Activated T-helper 2 cell treated with anti-CD3 and anti-CD28 coated beads, Interferon-gamma antibody, Interleukin-2, Interleukin-4, amounts not matched to agents 10 μg/mL and 5 μg/mL and 100 μg/mL, durations not matched to agents 14 hours and 24 hours and 36 hours (primary cell): ENCODE measurements at regions not wholly inside any gene's neighbourhood (a gene's known extent, or its start where the extent isn't known, plus 50 kb on each side); places are given as distances from the start of the nearest gene placed in this dataset.

Experiments
- DNase-seq: peaks from one replicate; pipeline ENCODE4 v3.0.0; 2021; ENCODE audit warnings: low spot score
- H3K27ac Mint-ChIP-seq: one replicate; pipeline ENCODE4 v1.8.0; 2021; ENCODE audit warnings: mixed read lengths
- H3K27me3 Mint-ChIP-seq: one replicate; pipeline ENCODE4 v1.8.0; 2021; ENCODE audit warnings: low read depth, mixed read lengths
- H3K36me3 Mint-ChIP-seq: one replicate; pipeline ENCODE4 v1.8.0; 2021; ENCODE audit warnings: low read depth, mixed read lengths
- H3K4me1 Mint-ChIP-seq: one replicate; pipeline ENCODE4 v1.8.0; 2021; ENCODE audit warnings: low read depth, mixed read lengths
- H3K4me3 Mint-ChIP-seq: one replicate; pipeline ENCODE4 v1.8.0; 2021; ENCODE audit warnings: low read depth, mild to moderate bottlenecking, moderate library complexity, mixed read lengths
- H3K9me3 Mint-ChIP-seq: one replicate; pipeline ENCODE4 v1.8.0; 2021; ENCODE audit warnings: mixed read lengths
- intact Hi-C: fragments of 100-400 bp; cut with micrococcal nuclease; formaldehyde crosslinking; loops from one replicate; pipeline ENCODE4 v1.15.1; 2023

DNA sequence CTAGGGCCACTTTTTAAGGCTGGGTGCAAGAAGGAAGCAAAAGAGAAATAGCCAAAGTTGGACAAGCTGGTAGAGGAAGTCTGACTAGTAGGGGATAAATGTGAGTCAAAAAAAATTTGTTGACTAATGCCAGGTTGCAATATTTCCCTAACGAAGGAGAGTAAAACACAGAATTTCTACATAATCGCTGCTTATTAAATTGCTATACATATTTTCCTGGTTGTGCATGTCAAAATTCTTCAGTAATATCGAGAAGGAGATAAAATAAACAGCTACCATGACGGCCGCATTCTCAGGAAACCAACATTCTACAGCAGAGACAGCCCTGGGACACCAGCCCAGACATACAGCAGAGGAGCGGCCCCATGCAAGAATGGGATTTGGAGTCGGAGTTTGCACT, 148.3 kb downstream of the ESM1 start:
- Mint-ChIP-seq H3K4me1 (peaks cover 19% of the 10 kb centered on the region), H3K27ac (no peak overlapping the region), H3K9me3 (no peaks in the 10 kb centered on the region), H3K36me3 (no peaks in the 10 kb centered on the region), H3K27me3 (peaks cover 28% of the 10 kb centered on the region), H3K4me3 (no peak overlapping the region)
- intact Hi-C loops = no loop called here
- no peak for DNase-seq

DNA sequence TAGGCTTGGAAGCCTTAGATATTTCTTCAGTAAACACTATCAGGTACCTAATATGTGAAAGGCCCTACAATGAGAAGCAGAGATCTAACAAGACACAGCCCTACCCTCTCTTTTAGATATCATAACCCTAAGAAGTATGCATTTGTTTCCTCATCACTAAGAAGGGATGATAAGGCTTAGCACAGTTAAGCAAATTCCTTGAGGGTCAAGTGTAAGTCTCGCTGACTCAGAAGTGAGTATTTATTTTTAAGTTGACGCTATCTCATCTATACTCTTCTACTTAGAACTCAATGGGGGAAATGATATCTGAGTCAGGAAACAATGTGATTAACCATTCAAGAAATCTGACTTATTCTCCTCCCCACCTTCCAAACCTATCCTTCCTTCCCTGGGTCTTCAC, 149.7 kb downstream of the ESM1 start:
- H3K4me3 Mint-ChIP-seq = no peak overlapping the region
- no peak for DNase-seq
- intact Hi-C loops = no loop called here
- peaks cover 33% of the 10 kb centered on the region for H3K27me3 Mint-ChIP-seq
- no peaks in the 10 kb centered on the region for H3K36me3 Mint-ChIP-seq
- no peaks in the 10 kb centered on the region for H3K9me3 Mint-ChIP-seq
- H3K27ac Mint-ChIP-seq = no peak overlapping the region
- H3K4me1 Mint-ChIP-seq = peaks cover 19% of the 10 kb centered on the region

- no peak overlapping the region for H3K27ac Mint-ChIP-seq
- H3K4me1 Mint-ChIP-seq = peaks cover 11% of the 10 kb centered on the region
- no peak for DNase-seq
- intact Hi-C loops = no loop called here
- no peaks in the 10 kb centered on the region for H3K36me3 Mint-ChIP-seq
- H3K4me3 Mint-ChIP-seq = no peak overlapping the region
- H3K27me3 Mint-ChIP-seq = peaks cover 43% of the 10 kb centered on the region
- no peaks in the 10 kb centered on the region for H3K9me3 Mint-ChIP-seq
Measured at GRCh38 chr5:54834121-54834842, 151.1 kb downstream of the ESM1 start.

GRCh38 chr5:54833590-54833989, 151.8 kb downstream of the ESM1 start:
- DNase-seq = no peak
- H3K27me3 Mint-ChIP-seq = peaks cover 42% of the 10 kb centered on the region
- no peak overlapping the region for H3K27ac Mint-ChIP-seq

GRCh38 chr5:54832858-54833257, 152.5 kb downstream of the ESM1 start:
- intact Hi-C loops = no loop called here

More at GRCh38 chr5:54833590-54833989, 151.8 kb downstream of the ESM1 start:
- Mint-ChIP-seq H3K4me3 (no peak overlapping the region), H3K36me3 (no peaks in the 10 kb centered on the region), H3K4me1 (peaks cover 11% of the 10 kb centered on the region), H3K9me3 (no peaks in the 10 kb centered on the region)
- intact Hi-C loops = no loop called here

GRCh38 chr5:54832045-54832444, 153.3 kb downstream of the ESM1 start:
- DNase-seq = no peak
- H3K4me1 Mint-ChIP-seq = peaks cover 11% of the 10 kb centered on the region
- H3K9me3 Mint-ChIP-seq = no peaks in the 10 kb centered on the region
- H3K27ac Mint-ChIP-seq = no peak overlapping the region
- peaks cover 38% of the 10 kb centered on the region for H3K27me3 Mint-ChIP-seq
- H3K36me3 Mint-ChIP-seq = no peaks in the 10 kb centered on the region
- intact Hi-C loops = no loop called here
- H3K4me3 Mint-ChIP-seq = no peak overlapping the region

More at GRCh38 chr5:54832858-54833257, 152.5 kb downstream of the ESM1 start:
- no peak for DNase-seq
- H3K27me3 Mint-ChIP-seq = peaks cover 38% of the 10 kb centered on the region
- peaks cover 11% of the 10 kb centered on the region for H3K4me1 Mint-ChIP-seq
- no peaks in the 10 kb centered on the region for H3K36me3 Mint-ChIP-seq
- no peak overlapping the region for H3K4me3 Mint-ChIP-seq
- no peak overlapping the region for H3K27ac Mint-ChIP-seq
- H3K9me3 Mint-ChIP-seq = no peaks in the 10 kb centered on the region

DNA sequence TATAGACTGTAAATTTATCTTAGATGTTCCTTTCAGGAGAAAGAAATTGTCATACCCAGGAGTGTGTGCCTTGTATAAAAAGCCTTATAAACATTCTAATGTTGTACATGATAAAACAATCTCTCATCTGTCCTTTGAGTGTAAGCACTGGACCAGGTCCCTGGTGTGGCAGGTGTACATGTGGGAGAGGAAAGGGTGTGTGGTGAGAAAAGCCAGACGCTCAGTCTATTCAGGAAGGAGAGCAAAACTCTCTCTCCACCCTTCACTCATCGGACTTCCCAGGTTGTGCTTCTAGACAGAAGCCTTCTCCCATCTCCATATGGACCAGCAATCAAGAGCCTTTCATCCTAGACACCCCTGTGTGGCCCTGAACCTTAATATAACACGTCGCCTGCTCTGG, 154.2 kb downstream of the ESM1 start:
- Mint-ChIP-seq H3K4me3 (no peak overlapping the region), H3K27me3 (peaks cover 41% of the 10 kb centered on the region), H3K9me3 (no peaks in the 10 kb centered on the region), H3K27ac (no peak overlapping the region), H3K4me1 (peaks cover 11% of the 10 kb centered on the region), H3K36me3 (no peaks in the 10 kb centered on the region)
- no peak for DNase-seq
- intact Hi-C loops = no loop called here

DNA sequence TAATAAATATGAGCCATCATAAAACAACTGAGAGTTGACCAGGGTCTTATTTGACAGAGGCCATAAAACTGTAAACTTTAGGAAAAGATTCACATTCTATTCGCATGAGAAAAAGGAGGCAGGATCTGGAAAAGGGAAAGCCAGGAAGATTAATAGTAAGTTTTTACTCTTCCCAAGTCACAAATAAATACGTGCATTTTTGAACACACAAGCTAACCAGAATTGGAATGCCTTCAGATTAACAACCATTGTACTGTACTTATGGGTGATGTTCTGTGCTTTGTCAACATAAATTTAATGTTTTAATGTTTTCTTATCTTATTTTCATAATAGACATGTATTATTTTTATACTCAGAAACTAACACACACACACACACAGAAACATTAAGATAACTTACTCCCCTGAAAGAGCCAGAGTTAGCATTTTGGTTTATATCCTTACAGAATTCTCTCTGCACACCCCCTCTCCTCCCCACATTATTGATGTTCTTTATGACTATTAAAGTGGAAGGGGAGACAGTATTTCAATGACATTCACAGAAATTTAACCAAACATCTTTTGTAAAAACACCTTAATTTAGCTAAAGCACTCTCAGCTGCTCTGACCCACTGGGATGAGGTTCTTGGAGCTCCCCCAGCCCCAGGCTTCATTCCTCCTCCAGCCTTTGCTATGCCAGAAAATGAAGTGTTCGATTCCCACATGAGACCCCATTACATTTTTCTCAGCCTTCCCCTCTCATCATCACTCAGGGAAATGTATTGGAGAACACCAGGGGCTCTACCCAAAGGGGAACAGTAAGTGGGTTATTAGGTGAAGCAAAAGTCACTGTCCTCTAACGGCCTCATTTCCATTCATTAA, 155.5 kb downstream of the ESM1 start:
- DNase-seq = no peak
- intact Hi-C loops = no loop called here
- Mint-ChIP-seq H3K27ac (no peak overlapping the region), H3K4me3 (no peak overlapping the region), H3K9me3 (no peaks in the 10 kb centered on the region), H3K36me3 (no peaks in the 10 kb centered on the region), H3K4me1 (peaks cover 4% of the 10 kb centered on the region), H3K27me3 (peaks cover 40% of the 10 kb centered on the region)

- H3K4me3 Mint-ChIP-seq = no peak overlapping the region
- no peaks in the 10 kb centered on the region for H3K9me3 Mint-ChIP-seq
- H3K27me3 Mint-ChIP-seq = peaks cover 38% of the 10 kb centered on the region
- no peak overlapping the region for H3K27ac Mint-ChIP-seq
- no peaks in the 10 kb centered on the region for H3K36me3 Mint-ChIP-seq
- no peak for DNase-seq
- intact Hi-C loops = no loop called here
- H3K4me1 Mint-ChIP-seq = peaks cover 3% of the 10 kb centered on the region
Measured at GRCh38 chr5:54829102-54829501, 156.3 kb downstream of the ESM1 start.

GRCh38 chr5:54828151-54828550, 157.2 kb downstream of the ESM1 start:
- Mint-ChIP-seq H3K36me3 (no peaks in the 10 kb centered on the region), H3K4me3 (no peak overlapping the region), H3K9me3 (no peaks in the 10 kb centered on the region), H3K27ac (no peak overlapping the region), H3K27me3 (peaks cover 42% of the 10 kb centered on the region), H3K4me1 (no peaks in the 10 kb centered on the region)
- no peak for DNase-seq
- intact Hi-C loops = no loop called here

DNA sequence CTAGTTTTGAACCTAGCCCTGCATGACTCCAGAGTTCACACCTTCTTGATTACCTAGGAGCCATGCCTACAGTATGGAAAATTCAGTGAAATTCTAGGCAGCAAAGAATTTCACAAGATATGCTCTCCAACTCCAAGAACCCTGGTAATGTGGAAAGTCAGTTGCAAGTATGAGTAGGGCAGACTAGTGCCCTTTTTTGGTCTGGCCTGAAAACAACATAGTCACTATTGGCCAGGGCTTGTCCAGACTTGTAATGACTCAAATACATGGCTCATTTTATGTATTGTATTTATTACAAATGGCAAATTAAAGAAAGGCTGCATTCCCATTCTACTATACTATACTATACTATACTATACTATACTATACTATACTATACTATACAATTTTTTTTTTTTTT, 160.4 kb downstream of the ESM1 start:
- no peak for DNase-seq
- H3K27ac Mint-ChIP-seq = no peak overlapping the region
- no peaks in the 10 kb centered on the region for H3K9me3 Mint-ChIP-seq
- no peaks in the 10 kb centered on the region for H3K36me3 Mint-ChIP-seq
- H3K4me1 Mint-ChIP-seq = no peaks in the 10 kb centered on the region
- no peak overlapping the region for H3K4me3 Mint-ChIP-seq
- intact Hi-C loops = no loop called here
- peaks cover 45% of the 10 kb centered on the region for H3K27me3 Mint-ChIP-seq

GRCh38 chr5:54823006-54823405, 162.4 kb downstream of the ESM1 start:
- H3K4me1 Mint-ChIP-seq = no peaks in the 10 kb centered on the region
- DNase-seq = no peak
- no peak overlapping the region for H3K27ac Mint-ChIP-seq
- H3K36me3 Mint-ChIP-seq = no peaks in the 10 kb centered on the region
- no peak overlapping the region for H3K4me3 Mint-ChIP-seq
- intact Hi-C loops = no loop called here
- peaks cover 41% of the 10 kb centered on the region for H3K27me3 Mint-ChIP-seq
- H3K9me3 Mint-ChIP-seq = no peaks in the 10 kb centered on the region

GRCh38 chr5:54822324-54822687, 163.1 kb downstream of the ESM1 start:
- DNase-seq = no peak
- intact Hi-C loops = no loop called here
- Mint-ChIP-seq H3K36me3 (no peaks in the 10 kb centered on the region), H3K4me1 (no peaks in the 10 kb centered on the region), H3K27ac (no peak overlapping the region), H3K4me3 (no peak overlapping the region), H3K27me3 (peaks cover 39% of the 10 kb centered on the region), H3K9me3 (no peaks in the 10 kb centered on the region)
